ENCODE measurements at regions not wholly inside any gene's neighbourhood (a gene's known extent, or its start where the extent isn't known, plus 50 kb on each side); places are given as distances from the start of the nearest gene placed in this dataset.

DNA sequence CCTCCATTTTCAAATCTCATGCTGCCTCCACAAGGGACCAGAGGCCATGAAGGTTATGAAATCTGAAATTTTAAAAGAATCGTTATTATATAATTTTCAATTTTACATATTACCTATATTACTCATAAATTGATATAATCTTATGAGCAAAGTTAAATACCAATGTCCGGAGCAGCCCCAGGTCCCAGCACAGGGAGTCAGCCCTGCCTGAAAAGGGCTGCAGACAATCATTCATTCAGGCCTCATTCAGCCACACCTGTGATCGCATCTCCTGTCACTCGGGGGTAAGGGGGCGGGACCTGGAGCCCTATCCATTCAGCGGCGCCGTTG is 172.5 kb downstream of the AHSP start:
- TF ChIP-seq, protein P1, sequence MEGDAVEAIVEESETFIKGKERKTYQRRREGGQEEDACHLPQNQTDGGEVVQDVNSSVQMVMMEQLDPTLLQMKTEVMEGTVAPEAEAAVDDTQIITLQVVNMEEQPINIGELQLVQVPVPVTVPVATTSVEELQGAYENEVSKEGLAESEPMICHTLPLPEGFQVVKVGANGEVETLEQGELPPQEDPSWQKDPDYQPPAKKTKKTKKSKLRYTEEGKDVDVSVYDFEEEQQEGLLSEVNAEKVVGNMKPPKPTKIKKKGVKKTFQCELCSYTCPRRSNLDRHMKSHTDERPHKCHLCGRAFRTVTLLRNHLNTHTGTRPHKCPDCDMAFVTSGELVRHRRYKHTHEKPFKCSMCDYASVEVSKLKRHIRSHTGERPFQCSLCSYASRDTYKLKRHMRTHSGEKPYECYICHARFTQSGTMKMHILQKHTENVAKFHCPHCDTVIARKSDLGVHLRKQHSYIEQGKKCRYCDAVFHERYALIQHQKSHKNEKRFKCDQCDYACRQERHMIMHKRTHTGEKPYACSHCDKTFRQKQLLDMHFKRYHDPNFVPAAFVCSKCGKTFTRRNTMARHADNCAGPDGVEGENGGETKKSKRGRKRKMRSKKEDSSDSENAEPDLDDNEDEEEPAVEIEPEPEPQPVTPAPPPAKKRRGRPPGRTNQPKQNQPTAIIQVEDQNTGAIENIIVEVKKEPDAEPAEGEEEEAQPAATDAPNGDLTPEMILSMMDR (IDR thresholded peaks at IDR 0.05; ENCODE audit: low read length), result no peak
- no peak for TF ChIP-seq EZH2 (IDR thresholded peaks at IDR 0.05; ENCODE audit: borderline replicate concordance, low read length)
